HL-60/S4 treated with retinoic acid at 250 ng/mL for 4 days and 3 days (cell line): ENCODE measurements at regions not wholly inside any gene's neighbourhood (a gene's known extent, or its start where the extent isn't known, plus 50 kb on each side); places are given as distances from the start of the nearest gene placed in this dataset.

Experiments used
- in situ Hi-C: fragments of 300-500 bp; cut with MboI; formaldehyde crosslinking; loops from 2 replicates; pipeline ENCODE4 v1.7.0; 2022; ENCODE audit warnings: low sequenced_read_pairs

DNA sequence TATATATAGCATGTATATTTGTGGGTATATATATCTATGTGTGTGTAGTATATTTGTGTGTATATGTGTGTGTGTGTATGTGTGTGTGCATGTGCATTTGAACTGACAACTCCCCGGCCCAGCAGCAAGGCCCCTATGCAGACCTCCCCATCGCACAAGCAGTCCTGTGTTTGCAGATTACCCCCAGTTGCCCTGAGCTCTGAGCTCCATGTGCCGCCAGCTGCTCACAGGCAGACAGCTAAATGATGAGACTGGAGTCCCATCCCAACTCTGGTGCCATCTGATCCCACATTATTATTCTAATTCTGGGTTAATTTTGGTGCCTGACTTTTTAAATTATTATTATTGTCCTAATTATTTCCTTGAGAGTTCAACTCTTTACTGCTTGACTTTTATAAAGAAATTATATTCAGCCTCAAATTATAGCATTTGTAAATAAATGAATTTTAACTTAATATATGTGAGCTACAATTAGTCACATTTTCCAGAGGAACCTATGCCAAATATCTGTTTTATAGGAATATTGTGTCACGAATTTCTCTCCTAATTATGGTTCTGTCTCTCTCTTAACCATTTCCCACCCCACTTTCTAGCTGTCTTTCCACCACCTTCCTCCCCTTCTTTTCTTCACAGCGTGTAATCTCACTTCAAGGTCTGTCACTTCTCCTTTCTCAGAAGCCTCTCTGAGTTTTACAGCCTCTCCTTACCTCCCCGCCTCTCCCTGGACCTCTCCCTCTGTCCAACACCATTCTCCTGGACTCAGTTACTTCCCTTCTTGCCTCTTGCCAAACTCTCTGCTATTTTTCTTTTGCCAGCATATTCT, 90.6 kb upstream of the SYNDIG1 start:
- in situ Hi-C loops, result no loop called here

DNA sequence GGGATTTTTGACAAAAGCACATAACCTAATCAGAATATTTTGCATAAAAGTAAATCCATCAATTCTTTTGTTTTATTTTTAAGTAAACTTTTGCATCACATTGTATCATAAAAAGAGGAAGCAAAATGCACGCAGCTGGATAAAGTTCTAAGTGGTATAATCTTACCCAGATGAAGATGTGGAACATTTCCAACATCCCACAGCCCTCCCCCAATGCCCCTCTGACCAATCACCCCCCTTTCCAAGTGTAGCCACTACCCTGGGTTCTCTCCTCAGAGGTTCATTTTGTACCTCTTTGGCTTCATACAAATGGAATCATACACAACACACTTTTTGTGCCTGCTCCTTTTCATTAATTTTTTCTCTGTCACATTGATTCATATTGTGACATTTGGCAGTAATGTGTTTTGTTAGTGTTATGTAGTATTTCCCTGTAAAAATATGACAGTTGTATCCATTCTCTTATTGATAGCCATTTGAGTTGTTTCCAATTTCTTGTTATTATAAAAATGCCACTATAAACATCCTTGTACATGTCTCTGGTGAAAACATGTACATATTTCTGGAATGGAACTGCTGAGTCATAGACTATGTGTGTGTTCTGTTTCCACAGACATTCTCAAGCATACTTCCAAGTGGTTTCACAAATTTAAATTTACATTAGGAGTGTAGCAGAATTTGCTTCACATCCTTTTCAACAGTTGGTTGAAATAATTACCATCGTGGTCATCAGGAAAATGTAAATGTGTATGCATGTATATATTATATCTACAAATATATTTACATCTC, 92.9 kb upstream of the SYNDIG1 start:
- in situ Hi-C loops, result no loop called here

DNA sequence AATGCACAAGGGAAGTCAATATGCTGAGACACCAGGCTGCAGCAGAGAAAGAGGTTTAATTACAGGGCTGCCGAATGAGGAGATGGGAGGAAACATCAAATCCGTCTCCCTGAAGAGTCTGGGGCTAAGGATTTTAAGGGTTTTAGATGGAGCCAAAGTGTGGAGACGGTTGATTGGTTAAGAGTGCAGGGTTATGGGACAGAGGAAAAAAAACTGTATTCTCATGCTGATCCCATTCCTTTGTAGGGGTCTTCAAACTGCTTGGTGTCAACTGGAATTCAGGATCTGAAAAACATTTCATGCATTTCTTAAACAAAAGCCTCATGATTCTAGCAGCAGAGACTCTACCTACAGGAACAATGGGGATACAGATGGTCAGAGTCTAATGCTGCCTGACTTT, 96.1 kb upstream of the SYNDIG1 start:
- in situ Hi-C loops, result no loop called here

DNA sequence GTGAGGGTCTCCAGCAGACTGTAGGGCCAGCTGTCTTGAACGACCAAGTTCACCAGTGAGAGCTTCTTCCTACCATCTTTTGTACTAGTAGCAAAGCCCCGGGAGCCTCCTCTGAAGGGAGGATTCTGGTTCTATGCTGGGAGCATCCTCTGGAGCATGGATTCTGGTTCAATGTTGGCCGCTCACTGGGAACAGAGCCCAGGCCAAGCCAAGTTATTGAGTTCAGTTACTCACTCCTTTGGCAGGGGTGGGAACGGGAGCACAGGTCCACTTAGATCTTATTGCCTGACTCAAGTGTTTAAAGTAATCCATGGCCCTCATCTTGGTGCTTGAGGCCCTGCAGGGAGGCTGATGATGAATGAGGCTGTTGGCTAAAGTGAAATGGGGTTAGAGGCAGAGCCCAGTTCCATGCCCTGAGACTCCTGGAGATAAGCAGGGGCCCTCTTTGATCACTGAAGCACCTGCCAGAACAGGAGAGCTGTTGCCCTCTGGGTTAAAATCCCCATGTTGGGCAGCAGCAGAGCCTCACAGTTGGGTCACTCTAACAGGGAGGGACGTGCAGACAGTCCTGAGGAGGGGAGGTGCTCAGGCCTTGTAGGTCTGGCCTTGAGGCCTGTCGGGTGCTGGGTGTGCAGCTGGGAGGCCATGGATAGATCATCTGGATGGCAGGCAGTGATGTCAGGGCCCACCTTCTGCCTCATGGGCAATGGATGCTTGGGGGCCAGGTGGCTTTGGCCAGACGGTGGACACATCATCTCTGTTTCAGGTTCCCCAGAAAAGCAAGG, 98.3 kb upstream of the SYNDIG1 start:
- in situ Hi-C loops, result no loop called here

DNA sequence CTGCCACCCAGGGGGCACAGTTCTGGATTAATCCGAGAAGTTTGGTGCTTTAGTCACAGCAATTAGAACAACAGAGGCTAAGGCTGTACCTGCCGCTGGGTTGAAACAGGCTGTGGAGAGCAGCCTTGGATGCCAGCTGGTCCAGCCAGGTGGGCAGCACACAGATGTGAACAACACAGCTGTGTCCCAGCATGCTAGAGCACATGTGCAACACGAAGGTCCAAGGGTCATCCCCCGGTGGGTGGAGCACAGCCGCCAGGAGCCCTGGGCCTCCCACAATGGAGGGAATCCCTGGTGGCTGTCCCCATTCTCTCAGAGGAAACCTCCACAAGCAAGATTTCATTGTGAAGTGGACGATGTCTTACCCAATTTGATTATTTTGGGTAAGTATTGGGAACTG, 99.2 kb upstream of the SYNDIG1 start:
- in situ Hi-C loops, result no loop called here

DNA sequence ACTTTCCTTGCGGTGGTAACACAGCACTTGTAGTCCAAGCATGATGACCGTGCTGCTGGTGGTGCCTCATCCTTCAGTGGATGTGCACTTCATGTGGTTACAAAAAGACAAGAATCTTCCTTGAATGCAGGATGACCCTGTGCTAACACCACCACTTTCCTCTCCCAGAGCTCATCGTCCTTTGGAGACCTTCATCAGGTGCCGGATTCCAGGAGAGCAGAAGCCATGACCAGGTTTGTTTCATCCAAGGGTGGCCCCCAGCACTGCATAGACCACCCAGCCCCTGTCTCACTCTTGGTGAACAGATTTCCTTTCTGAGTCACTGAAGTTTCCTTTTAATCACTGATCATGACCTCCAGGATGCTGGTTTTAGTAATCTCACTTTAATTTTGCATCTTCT, 101.2 kb upstream of the SYNDIG1 start:
- in situ Hi-C loops, result no loop called here

DNA sequence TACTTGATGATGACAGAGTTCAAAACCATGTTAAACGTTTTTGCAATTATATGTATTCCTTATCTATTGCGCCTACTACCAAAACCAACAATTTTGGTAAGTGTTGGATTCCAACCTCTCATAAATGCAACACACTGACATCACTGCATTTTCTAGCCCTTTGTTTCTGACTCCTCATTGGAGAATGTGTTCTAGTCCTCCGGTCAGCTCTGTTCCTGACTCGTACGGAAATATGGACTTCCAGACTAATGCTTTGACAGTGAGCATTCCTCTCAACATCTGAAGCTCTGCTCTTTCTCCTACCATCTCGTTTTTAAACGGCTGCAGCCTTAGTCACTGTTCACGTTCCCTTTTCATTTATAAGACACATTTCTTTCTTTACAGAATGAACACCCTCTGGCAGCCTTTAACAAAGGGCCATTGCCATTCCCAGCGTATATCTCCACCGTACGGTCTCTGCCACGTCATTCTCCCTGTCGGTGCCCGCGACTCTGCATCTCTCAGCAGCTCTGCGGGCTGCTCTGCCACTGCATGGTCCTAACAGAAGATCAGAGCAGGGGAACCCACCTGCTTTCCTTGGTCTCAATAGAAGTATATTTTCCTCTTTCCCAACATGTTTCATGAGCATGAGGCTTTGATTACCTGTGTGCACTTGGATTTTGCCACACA, 103.0 kb upstream of the SYNDIG1 start:
- in situ Hi-C loops, result no loop called here

DNA sequence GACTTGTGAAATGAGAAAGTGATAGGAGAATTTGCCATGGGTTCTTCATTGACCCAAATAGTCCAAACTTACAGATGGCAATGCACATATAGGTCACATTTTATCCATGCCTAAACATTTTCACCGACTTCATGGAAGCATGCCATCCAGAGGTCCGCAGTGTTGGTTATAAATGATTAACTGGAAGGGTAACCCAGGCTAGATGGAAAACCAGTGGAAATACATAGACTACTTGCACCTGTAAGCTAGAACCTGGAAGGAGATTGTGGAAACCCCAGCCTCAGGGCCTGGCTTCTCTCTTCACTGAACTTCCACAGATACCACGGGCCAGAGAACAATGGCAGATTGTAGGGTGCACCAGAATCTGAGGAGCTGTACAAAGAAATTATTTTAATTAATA, 103.8 kb upstream of the SYNDIG1 start:
- in situ Hi-C loops, result no loop called here

DNA sequence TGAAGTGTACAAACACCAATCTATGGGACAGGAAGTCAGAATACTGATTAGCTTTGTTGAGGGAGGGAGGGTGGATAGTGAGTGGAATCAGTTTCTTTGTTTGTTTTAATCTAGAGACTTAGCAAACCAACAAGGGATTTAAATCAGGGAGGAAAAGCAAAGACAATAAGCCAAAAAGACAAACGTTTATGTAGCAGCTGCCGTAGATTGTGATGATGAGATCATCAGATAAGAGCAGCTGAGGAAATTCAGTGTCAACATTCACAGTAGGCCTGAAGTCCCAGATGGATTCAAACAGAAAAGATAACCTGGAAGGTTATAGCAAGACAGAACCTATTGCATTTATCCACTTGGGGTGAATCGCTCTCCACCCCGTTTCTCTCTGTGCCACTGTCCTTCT, 104.9 kb upstream of the SYNDIG1 start:
- in situ Hi-C loops, result no loop called here

DNA sequence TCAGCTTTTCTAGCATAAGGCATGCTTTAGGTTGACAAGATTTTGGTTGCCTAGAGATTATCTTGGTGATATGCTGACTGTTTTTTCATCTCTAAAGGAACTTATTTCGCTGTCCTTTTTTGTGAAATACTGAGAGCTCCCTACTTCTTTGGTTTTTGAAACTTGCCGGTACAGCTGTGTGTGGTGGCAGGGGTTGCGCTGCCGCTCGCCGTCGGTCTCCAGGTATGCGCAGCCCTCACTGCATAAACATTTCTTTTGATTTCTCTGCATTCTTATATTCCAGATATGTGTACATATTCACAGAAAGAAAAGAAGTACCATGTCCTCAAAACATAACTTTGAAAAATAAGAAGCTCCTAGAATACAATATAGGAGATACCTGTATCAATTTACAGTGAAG, 106.4 kb upstream of the SYNDIG1 start:
- in situ Hi-C loops, result no loop called here

DNA sequence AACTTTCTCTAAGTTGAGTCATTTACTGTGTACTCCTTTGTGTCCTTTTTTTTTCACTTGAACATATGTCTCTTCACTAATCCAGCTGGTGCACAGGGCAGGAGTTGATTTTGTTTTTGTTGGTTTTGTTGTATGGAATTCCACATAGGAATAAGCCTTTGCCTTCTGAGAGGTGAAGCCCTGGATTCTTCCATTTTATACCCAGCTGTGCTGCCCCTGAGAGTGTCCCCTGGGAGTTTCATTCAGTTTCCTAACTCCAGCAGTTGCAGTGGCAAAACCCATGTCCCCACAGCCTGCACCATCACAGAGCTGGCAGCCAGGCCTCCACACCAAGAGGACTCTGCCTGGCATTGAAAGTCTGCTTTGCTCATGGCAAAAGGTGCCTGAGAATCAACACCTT, 107.3 kb upstream of the SYNDIG1 start:
- in situ Hi-C loops, result no loop called here

DNA sequence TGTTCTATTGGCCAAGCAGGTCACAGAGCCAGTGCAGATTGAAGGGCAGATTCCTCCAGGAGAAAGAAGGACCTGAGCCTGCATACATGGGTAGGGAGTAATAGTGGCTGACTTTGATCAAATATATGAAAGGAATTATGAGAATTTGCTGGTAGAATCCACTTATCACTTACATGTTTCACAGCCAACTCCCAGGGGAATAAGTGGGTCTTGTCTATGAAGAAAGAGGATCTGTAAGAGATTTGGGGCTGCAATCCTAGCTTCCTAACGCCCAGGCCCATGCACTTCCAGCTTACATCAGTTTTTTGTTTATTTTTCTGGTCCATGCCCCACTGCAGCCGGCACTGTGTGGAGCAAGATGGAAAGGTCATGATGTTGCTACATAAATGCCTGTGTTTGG, 107.9 kb upstream of the SYNDIG1 start:
- in situ Hi-C loops, result no loop called here

DNA sequence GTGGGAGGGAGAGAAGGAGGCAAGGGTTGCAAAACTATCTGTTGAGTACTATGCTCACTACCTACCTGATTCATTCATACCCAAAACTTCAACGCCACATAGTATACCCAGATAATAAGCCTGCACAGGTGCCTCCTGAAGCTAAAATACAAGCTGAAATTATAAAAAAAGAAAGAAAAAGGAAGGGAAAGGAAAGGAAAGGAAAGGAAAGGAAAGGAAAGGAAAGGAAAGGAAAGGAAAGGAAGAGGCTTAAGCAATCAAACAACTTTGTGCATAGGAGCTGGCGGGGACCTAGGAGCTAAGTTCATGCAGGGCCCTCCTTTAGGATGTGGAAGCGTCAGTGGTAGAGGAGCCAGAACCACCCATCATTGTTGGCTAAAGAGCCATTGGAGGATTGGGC, 108.9 kb upstream of the SYNDIG1 start:
- in situ Hi-C loops, result no loop called here

DNA sequence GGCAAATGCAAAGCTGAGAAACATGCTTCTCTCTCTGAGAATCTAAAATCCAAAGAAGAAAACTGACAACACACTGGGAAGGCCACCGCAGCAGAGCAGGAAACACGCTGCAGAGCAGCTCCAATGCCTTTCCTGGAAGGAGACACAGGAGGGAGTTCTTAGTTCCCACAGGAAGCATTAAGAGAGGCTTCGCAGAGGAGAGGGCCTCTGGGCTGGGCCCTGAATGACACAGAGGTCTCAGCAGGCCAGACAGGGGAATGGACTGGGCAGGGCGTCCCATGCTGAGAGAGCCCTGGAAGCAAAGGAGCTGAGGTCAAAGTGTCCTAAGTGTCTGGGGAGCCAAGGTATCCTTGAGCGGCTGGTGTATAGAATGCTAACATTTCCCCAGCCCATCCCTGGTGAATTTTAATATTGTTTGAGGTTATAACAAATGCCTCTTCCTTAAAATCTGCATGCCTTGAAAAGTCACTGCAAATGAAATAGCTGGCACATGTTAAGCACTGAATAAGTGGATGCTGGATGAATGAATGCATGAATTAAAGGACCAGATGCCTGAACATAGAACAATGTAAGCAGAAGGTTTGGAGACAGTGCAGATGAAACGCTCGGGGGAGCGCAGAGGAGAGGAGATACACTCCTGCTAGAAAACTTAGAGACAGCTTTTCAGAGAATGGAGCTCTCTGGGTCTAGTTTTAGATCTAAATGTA, 110.0 kb upstream of the SYNDIG1 start:
- in situ Hi-C loops, result no loop called here

DNA sequence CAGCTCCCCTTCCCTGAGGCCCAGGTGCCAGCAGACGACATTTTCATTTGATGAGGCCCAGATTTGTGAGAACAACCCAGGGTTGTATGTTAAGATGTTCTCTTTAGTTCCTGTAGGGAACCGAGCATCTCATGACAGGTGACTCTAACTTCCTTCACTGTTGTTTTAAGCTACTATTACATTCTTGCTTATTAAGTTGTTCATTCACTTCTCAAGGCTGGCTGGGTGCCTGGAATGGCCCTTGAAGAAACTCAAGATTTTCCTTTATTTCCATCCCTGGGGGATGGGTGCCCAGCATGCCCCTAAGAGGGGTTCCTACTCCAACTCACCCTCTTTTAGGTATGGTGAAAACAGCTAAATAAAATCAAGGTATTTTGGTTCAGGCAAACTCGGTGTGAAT, 111.5 kb upstream of the SYNDIG1 start:
- in situ Hi-C loops, result no loop called here

DNA sequence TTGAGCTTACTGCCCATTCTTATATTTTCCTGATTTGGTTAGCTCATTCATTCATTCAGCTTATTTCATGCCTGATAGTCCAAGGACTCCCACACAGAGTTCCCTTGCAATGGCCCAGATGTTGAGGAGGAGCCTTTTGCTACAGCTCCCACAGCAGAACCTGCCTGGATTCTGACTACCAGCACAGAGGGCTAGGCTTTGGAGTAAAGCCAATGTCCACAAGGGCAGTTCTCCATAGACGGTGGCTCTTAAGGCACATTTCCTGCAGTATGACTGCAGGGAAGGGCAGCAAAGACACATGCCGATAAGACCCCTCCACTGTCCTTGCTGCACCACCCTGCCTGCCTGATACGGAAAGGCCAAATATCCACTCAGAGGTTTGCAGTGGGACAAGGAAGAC, 112.3 kb upstream of the SYNDIG1 start:
- in situ Hi-C loops, result no loop called here

DNA sequence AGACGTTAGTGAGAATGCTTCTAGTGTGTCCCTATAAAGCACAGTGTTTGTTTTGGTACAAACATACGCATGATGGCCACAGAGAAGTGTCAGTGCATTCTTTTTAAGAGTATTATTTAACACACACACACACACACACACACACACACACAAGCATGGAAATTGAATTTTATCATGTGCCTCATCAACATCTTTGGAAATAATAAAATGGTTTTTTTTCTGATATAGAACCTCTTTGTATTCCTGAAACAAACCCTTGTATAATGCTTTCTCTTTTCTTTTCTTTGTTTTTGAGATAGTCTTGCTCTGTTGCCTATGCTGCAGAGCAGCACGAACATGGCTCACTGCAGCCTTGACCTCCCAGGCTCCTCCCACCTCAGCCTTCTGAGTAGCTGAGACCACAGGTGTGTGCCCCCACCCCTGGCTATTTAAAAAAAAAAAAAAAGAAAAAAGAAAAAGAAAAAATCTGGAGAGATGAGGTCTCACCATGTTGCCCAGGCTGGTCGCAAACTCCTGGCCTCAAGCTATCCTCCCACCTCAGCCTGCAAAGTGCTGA, 116.2 kb upstream of the SYNDIG1 start:
- in situ Hi-C loops, result no loop called here

DNA sequence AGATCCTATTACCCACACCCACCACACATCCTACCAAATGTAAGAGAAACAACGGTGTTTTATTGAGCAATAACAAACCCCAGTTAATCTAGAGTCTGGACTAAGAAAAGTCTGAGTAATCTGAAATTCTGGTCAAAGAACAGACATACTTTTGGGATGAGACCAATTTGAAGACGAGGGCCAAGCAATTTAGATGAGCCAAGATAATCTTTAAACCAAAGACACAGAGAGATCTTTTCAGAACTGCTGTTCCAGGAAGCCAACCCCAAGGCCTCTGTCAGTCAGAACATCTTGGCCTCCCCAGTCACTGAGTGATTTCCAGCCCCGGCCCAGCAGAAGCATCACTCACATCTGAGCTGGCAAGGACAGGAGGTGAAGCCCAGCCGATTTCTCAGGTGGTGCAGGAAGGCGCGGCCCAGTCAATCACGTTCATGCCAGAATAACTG, 118.5 kb upstream of the SYNDIG1 start:
- in situ Hi-C loops, result no loop called here

DNA sequence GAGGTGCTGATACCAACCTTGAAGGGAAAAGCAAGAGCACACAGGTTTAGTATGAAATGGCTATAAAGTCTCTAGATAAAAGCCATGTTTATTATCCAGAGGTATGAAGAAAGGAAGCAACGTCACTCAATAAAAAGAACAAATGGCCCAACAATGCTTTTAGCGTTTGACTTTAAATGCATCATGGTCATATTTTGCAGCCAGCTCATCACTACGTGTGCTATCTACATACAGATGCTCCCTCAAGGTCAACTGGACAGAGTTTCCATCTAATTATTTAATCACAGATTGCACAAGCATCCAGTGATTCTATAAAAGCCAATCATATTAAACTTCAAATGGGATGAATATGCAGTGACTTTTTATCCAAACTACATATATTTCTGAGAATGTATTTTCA, 127.6 kb upstream of the SYNDIG1 start:
- in situ Hi-C loops, result no loop called here

DNA sequence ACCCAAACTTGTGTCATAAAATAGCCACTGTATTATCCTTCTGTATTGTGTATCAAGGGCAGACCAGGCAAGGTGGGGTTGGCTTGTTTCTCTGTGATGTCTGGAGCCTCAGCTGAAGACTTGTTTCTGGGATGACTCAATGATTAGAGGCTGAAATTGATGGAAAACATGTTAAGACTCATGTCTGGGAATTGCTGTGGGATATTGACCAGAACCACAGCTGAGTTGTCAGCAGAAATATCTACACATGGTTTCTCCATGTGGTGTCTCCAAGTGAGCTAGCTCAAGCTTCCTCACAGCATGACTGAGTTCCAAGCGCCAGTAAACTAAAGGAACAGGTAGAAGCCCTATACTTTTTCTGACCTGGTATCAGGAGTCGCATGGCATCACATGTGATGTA, 128.5 kb upstream of the SYNDIG1 start:
- in situ Hi-C loops, result no loop called here
